ENCODE measurements at regions not wholly inside any gene's neighbourhood (a gene's known extent, or its start where the extent isn't known, plus 50 kb on each side); places are given as distances from the start of the nearest gene placed in this dataset.

DNA sequence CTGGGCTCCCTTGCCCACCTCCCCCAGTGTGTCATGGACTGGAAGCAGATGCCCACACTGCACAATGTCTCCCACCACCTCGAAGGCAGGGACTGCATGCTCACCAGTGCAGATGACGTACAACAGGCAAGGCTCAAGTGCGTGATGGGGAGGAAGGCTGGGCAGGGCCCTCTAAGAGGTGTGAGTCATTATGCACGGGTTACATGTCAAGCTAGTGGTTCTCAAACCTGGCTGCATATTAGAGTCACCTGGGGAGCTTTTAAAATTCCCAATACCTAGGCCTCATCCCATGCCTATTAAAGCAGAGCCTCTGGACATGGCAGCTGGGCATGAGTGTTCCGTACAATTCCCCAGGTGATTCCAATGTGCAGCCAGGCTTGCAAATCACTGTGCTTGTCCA is 137.9 kb upstream of the NGF start:
- H3K4me1 ChIP-seq, result no peaks in the 10 kb centered on the region
- H3K27ac ChIP-seq, result no peak overlapping the region
- H3K27me3 ChIP-seq (replicated peaks in 1 of 7), result peaks cover 0 to 18% (median 0%) of the 10 kb centered on the region in 7 donors
- H3K9me3 ChIP-seq, result no peaks in the 10 kb centered on the region
- TF ChIP-seq, protein P1, sequence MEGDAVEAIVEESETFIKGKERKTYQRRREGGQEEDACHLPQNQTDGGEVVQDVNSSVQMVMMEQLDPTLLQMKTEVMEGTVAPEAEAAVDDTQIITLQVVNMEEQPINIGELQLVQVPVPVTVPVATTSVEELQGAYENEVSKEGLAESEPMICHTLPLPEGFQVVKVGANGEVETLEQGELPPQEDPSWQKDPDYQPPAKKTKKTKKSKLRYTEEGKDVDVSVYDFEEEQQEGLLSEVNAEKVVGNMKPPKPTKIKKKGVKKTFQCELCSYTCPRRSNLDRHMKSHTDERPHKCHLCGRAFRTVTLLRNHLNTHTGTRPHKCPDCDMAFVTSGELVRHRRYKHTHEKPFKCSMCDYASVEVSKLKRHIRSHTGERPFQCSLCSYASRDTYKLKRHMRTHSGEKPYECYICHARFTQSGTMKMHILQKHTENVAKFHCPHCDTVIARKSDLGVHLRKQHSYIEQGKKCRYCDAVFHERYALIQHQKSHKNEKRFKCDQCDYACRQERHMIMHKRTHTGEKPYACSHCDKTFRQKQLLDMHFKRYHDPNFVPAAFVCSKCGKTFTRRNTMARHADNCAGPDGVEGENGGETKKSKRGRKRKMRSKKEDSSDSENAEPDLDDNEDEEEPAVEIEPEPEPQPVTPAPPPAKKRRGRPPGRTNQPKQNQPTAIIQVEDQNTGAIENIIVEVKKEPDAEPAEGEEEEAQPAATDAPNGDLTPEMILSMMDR (IDR thresholded peaks at IDR 0.05 in 8 of 11, conservative IDR thresholded peaks at IDR 0.05 in 3 of 11), result no peak
- TF ChIP-seq POLR2AphosphoS5 (IDR thresholded peaks at IDR 0.05) (no peak), POLR2A (IDR thresholded peaks at IDR 0.05) (no peak)
- no peak overlapping the region for H3K4me3 ChIP-seq
- WGBS, 5 donors, result 70 to 77% (median 74%) methylated on average over 5 of the region's 5 CpGs
- no peaks in the 10 kb centered on the region for H3K36me3 ChIP-seq
- intact Hi-C loops (cut with DNase I; ENCODE audit: low total_unique reads), result no loop called here
- DNase-seq, result no peak

- Histone ChIP-seq H3K9me3 (no peaks in the 10 kb centered on the region), H3K27ac (no peak overlapping the region), H3K36me3 (no peaks in the 10 kb centered on the region), H3K4me1 (peaks cover 0 to 3% (median 1%) of the 10 kb centered on the region in 6 donors), H3K27me3 (replicated peaks in 1 of 7) (peaks cover 0 to 18% (median 0%) of the 10 kb centered on the region in 7 donors), H3K4me3 (no peak overlapping the region)
- DNase-seq, result no peak
- intact Hi-C loops (cut with DNase I; ENCODE audit: low total_unique reads), result no loop called here
- TF ChIP-seq POLR2AphosphoS5 (IDR thresholded peaks at IDR 0.05), result no peak
- TF ChIP-seq, protein P1 (IDR thresholded peaks at IDR 0.05 in 8 of 11, conservative IDR thresholded peaks at IDR 0.05 in 3 of 11), result no peak
- TF ChIP-seq POLR2A (IDR thresholded peaks at IDR 0.05), result no peak
- WGBS, 5 donors, result 74 to 90% (median 88%) methylated on average over 2 of the region's 2 CpGs
Observed at GRCh38 chr1:115475252-115475651, 137.2 kb upstream of the NGF start.

GRCh38 chr1:115473986-115474565 is 136.0 kb upstream of the NGF start:
- no peaks in the 10 kb centered on the region for H3K36me3 ChIP-seq
- peaks cover 0 to 11% (median 0%) of the 10 kb centered on the region in 7 donors for H3K27me3 ChIP-seq (replicated peaks in 1 of 7)
- intact Hi-C loops (cut with DNase I; ENCODE audit: low total_unique reads), result no loop called here
- WGBS, 5 donors, result 66 to 87% (median 69%) methylated on average over 8 of the region's 8 CpGs
- H3K4me1 ChIP-seq, result peaks cover 5 to 9% (median 7%) of the 10 kb centered on the region in 6 donors
- no peak overlapping the region for H3K4me3 ChIP-seq
- DNase-seq, result no peak
- no peak overlapping the region for H3K27ac ChIP-seq
- TF ChIP-seq POLR2A (IDR thresholded peaks at IDR 0.05), result no peak
- TF ChIP-seq, protein P1 (IDR thresholded peaks at IDR 0.05 in 8 of 11, conservative IDR thresholded peaks at IDR 0.05 in 3 of 11), result no peak
- no peak for TF ChIP-seq POLR2AphosphoS5 (IDR thresholded peaks at IDR 0.05)
- no peaks in the 10 kb centered on the region for H3K9me3 ChIP-seq

DNA sequence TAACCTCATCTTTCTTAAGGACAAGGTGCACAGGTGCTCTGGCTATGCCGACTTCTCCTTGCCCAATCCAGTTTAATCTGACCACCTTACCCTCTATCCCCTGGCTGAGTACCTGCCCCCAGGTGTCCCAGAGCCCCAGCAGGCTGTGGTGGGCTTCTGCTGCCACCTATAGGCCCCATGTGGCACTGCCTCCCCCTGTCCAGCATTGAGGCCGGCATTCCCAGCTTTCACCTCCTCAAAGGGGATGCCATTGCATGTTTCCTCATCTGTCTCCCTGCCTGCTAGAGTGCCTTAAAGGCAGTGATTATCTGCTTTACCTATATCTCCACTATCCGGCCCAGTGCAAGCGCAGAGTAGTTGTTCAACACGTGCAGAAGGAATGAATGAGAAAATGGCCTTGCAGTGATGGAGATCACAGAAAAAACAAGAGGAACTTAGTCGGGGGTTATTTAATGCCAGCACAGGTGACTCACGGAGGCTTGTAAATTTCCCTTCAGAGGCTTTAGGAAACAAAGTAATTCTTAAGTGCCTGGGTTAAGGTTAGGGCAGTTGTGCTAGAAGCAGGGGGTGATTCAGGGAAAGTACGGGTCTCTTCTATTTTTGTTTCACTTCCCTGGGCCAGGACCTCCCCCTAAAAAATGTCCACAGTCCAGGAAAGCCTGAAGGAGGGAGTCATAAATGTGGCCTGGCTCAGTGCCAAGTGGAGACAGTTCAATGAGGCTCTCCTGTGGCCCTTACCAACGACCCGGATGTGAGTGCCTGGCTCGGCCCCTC is 131.8 kb upstream of the NGF start:
- WGBS, 5 donors, result 18 to 26% (median 21%) methylated on average over 11 of the region's 11 CpGs
- intact Hi-C loops (cut with DNase I; ENCODE audit: low total_unique reads), result loop anchor here (5.0 kb wide), 1 partner anchor 328 kb away; no protein-coding TSS in a partner anchor

More for the DNA sequence above, 131.8 kb upstream of the NGF start:
- TF ChIP-seq, protein P1 (IDR thresholded peaks at IDR 0.05 in 8 of 11, conservative IDR thresholded peaks at IDR 0.05 in 3 of 11), result peak; percentile 31 to 81 (median 62)
- TF ChIP-seq POLR2A (IDR thresholded peaks at IDR 0.05), result no peak
- Histone ChIP-seq H3K4me3 (no peak overlapping the region), H3K27me3 (replicated peaks in 1 of 7) (no peaks in the 10 kb centered on the region), H3K4me1 (peaks cover 5 to 9% (median 7%) of the 10 kb centered on the region in 6 donors), H3K36me3 (no peaks in the 10 kb centered on the region), H3K27ac (no peak overlapping the region), H3K9me3 (no peaks in the 10 kb centered on the region)
- DNase-seq, result no peak
